Limb (tissue), 2 donors: ENCODE measurements at regions not wholly inside any gene's neighbourhood (a gene's known extent, or its start where the extent isn't known, plus 50 kb on each side); places are given as distances from the start of the nearest gene placed in this dataset.
"Not testable (repeated sequence)": the region's sequence is repeated elsewhere in the genome, so short reads cannot be mapped to it uniquely, and the experiment has no call there.

Source experiments
- DNase-seq, 2 donors: peaks; one replicate each; pipeline ENCODE4 v3.0.0-alpha.2; 2016; ENCODE audit errors: extremely low spot score in 2 of 2

DNA sequence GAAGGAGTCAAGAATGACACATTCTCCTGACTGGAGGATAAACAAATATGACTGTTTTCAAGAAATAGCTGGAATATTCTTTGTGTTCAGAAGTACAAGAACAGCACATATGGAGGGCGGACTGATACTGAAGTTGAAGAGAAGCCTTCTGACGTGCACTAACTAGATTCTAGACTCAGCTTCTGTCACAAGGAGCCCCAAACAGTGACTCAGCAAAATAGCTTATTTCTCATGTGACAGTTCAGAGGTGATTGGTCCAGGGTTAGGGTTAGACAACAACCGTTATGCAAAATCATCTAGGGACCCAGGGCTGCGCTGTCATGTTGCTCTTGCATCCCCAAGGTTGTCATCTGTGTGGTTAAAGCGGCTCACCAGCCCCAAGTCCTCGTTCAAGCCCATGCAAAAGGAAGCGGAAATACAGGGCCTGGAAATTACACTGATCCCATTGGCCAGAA, 76.6 kb downstream of the LAT start:
- not testable (repeated sequence) for DNase-seq

DNA sequence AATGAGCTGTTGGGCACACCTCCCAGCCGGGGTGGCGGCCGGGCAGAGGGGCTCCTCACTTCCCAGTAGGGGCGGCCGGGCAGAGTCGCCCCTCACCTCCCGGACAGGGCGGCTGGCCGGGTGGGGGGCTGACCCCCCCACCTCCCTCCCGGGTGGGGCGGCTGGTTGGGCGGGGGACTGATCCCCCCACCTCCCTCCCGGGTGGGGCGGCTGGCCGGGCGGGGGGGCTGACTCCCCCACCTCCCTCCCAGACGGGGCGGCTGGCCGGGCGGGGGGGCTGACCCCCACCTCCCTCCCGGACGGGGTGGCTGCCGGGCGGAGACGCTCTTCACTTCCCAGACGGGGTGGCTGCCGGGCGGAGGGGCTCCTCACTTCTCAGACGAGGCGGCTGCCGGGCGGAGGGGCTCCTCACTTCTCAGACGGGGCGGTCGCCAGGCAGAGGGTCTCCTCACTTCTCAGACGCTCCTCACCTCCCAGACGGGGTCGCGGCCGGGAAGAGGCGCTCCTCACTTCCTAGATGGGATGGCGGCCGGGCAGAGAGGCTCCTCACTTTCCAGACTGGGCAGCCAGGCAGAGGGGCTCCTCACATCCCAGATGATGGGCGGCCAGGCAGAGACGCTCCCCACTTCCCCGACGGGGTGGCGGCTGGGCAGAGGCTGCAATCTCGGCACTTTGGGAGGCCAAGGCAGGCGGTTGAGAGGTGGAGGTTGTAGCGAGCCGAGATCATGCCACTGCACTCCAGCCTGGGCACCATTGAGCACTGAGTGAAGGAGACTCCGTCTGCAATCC, 75.4 kb downstream of the LAT start:
- DNase-seq, result not testable (repeated sequence)

DNA sequence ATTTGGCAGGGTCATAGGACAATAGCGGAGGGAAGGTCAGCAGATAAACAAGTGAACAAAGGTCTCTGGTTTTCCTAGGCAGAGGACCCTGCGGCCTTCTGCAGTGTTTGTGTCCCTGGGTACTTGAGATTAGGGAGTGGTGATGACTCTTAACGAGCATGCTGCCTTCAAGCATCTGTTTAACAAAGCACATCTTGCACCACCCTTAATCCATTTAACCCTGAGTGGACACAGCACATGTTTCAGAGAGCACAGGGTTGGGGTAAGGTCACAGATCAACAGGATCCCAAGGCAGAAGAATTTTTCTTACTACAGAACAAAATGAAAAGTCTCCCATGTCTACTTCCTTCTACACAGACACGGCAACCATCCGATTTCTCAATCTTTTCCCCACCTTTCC, 74.7 kb downstream of the LAT start:
- DNase-seq, result not testable (repeated sequence)
